Mammary epithelial cell (primary cell): ENCODE measurements at regions not wholly inside any gene's neighbourhood (a gene's known extent, or its start where the extent isn't known, plus 50 kb on each side); places are given as distances from the start of the nearest gene placed in this dataset.

Source experiments
- CTCF ChIP-seq, 2 donors: IDR thresholded peaks in 1 of 2; conservative IDR thresholded peaks in 1 of 2; 2 replicates each; pipeline ENCODE4 v1.5.1; 2011 to 2012; ENCODE audit warnings: inconsistent platforms in 2 of 2, low read length in 2 of 2, mild to moderate bottlenecking in 2 of 2, control low read depth in 1 of 2, low read depth in 1 of 2; ENCODE audit not compliant: insufficient read depth in 1 of 2; ENCODE audit errors: extremely low read depth in 1 of 2
- EZH2 ChIP-seq: IDR thresholded peaks from 2 replicates; pipeline ENCODE4 v1.6.1; 2012; ENCODE audit warnings: low read length, inconsistent platforms, borderline replicate concordance

DNA sequence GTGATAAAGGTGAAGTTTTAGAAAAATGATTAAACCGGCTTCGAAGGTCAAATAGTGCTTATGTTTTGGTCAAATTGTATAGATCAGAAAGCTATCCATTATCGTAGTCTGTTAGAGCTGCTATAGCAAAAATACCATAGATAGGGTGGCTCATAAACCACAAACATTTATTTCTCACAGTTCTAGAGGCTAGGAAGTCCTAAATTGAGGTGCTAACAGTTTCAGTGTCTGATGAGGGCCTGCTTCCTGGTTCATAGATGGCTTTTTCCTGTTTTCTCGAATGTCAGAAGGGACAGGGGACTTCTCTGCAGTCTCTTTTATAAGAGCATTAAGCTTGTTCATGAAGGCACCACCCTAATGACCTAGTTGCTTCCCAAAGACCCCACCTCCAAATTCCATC, 186.6 kb upstream of the ERBB4 start:
- no peak for TF ChIP-seq CTCF (conservative IDR thresholded peaks at IDR 0.05 in 1 of 2, IDR thresholded peaks at IDR 0.05 in 1 of 2; ENCODE audit: extremely low read depth in 1 of 2, insufficient read depth in 1 of 2, low read depth in 1 of 2, low read length in 2 of 2)
- no peak for TF ChIP-seq EZH2
